ENCODE measurements at regions not wholly inside any gene's neighbourhood (a gene's known extent, or its start where the extent isn't known, plus 50 kb on each side); places are given as distances from the start of the nearest gene placed in this dataset.
A peak's percentile ranks its signal among the peaks of the same experiment; 100 is the strongest.

DNA sequence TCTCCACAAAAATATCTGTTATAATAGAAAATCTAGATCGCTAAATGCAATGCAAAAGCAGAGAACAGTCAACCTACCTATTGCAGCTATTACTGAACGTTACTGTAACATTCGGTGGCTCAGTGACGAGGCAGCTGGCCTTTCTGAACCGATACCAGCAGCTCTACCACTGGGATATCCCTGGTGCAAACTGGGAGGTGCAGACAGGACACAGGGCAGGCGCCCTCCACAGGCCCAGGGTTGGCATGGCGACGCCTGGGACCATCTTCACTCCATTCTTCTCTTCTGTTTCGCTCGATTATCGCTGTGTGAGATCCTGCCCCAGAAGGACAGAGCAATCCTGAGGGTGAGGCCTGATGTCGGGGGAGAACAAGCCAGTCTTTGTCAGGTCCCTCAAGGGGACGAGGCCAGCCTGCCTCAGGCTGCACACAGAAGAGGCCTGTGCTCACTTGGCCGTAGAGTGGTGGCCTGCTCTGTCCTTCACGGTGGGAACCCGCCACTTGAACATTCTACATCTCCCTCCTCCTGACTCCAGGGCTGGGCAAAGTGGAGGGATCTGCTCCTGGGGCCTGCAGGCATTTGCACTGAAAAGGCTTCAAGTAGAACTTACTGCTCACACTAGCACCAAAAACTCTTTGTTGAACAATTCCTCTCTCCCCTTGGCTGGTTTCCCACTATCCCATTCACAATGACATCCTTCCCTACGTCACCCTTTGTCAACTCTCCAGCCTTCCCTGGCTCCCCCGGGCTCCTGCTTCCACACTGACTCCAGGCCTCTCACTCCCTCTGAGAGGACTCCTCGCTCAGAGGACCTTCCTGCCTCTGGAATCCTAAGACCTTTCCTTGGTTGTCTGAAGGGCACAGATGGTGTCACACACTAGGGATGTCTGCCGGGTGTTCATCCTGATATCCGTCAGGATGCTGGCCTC lies 49.7 kb downstream of the CYRIA start:
- no peak for DNase-seq (ENCODE audit: low read depth in 2 of 2)

- no peak for DNase-seq (ENCODE audit: low read depth in 2 of 2)
These were observed 50.4 kb downstream of the CYRIA start for GRCh38 chr2:16615246-16615645.

GRCh38 chr2:16614314-16614860 lies 51.2 kb downstream of the CYRIA start:
- DNase-seq (ENCODE audit: low read depth in 2 of 2) = no peak

DNA sequence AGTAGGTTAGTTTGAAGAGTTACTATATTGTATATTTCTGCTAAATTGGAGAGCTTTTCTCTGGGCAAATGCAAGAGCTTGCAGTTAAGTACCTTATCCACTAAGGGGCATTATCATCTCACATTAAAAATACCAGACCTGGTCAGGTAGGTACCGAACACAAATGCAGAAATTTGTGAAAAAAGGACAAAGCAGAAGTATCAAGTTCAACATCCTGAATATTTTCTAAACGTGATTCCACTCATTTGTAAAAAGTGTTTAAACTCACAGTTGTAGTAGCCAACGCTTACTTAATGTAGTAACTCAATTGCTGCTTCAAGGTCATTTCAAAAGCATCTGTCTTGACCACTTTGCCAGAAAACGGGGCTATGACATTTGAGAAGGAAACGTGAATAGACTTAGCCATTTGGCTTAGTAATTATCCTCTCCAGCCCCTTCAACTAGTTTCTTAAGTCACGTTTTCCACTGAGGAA lies 52.1 kb downstream of the CYRIA start:
- no peak for DNase-seq (ENCODE audit: low read depth in 2 of 2)

DNA sequence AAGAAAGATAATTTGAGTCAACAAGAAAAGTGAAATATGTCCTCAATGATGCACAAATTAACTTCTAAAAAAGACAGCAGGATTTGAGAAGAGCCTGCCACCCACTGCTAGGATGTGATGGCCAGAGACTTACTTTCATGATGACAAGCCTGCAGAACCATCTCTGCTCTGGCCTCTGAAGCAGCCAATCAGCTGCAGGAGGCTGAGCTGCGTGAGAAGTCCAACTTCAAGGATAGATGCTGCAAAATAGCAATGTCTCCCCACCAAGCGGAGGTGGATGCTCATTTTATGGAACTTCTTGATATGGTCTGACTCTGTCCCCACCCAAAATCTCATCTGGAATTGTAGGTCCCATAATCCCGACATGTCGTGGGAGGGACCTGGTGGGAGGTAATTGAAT lies 53.1 kb downstream of the CYRIA start:
- no peak for DNase-seq (ENCODE audit: low read depth in 2 of 2)

- no peak for DNase-seq (ENCODE audit: low read depth in 2 of 2)
These were observed 55.8 kb downstream of the CYRIA start for GRCh38 chr2:16609786-16610185.

DNA sequence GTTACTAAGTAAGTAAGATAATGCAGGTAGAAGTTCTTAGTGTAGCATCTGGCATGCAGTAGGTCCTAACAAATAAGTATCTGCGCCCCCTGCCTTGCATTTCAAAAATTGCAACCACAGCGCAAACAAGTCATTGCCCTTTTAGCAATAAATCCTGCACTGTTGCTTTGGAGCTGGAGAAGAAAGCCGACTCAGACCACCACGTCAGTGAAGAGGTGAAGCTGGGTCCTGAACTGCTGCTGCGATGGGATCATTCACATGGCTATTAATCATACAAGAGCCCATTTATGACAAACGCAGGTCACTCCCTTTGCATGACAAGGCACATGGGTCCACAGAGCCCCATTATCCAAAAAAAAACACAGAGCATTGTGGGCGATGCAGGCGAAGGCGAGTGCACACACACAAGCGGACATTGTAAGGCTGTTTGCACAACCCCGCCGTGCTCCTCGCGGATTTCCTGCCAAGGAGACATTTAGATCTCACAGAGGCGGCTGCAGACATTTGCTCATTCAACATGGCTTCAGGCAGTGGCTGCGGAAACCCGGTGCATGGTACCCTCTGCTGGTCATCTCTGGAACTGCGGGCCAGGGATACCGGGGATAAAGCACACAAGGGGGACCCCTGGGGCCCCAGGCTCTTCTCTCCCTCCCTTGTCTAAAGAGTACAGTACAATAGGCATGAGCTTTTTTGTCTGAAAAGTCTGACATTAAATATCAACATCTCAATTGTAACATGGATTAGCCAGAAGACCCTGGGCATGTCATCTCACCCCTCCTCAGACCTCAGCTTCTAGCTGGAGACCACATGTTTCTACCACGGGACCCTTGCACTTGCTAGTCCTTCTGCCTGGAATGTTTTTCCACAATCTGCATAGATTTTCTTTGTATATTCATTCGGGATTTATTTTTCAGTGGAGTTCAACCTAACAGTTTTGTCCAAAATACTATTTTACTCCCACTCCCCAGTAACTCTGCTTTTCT lies 56.7 kb downstream of the CYRIA start:
- DNase-seq (ENCODE audit: low read depth in 2 of 2) = peak; percentile 66 to 67

DNA sequence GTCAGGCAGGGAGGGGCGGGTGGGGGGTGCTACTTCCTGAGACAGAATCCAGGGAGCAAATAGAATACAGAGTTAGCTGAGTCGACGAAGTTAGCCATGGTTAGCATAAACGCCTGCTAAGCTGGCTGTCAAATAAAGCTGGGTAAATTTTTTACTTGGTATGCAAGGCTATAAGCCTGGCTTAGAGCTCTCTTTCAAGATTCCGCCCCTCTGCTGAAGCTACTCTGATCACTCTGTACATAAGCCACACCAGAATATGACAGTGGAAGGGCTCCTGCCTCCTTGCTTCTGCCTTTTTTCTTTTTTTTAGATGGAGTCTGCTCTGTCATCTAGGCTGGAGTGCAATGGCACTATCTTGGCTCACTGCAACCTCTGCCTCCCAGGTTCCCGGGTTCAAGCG lies 58.3 kb downstream of the CYRIA start:
- no peak for DNase-seq (ENCODE audit: low read depth in 2 of 2)

DNA sequence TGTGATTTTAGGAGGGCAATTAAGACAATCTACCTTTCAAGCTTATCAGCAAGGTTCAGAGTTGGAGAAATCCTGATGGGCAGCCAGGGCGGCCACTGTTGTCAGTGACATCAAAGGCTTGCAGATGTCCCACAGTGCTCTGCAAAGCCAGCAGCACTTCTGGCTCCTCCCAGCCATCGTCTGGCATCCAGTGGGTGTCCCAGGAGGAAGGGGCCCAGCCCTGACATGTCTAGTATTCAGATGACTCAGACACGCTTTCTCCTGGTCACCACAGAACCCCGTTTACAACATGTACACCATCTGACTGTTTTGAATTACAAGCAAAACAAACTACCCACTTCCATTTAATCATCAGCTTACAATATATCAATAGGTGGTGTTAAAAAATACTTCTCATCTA lies 61.4 kb downstream of the CYRIA start:
- DNase-seq (ENCODE audit: low read depth in 2 of 2) = no peak

DNA sequence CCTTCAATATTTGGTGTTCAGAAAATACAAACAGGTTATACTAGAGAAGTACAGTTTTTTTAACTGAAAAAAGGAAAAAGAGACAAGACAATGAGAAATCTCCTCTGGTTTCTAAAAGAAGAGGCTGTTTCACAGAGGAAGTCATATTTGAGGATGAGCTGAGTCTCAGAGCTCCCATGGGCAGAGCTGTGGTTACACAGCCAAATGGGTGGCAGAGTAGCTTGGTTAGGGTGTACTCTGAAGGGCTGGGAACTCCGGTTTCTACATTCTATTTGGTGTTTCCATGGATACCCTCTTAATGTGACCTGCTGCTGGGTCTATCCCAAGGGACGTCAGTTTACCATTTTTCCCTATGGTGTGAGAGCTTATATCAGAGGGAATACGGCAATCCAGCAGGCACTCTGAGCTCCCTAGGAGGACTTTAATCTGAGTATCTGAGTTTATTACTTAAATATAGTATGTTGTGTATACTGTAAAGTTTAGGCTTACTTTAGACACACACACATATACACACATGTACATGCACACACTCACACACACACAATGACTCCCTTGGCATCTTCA lies 74.2 kb downstream of the CYRIA start:
- no peak for DNase-seq (ENCODE audit: low read depth in 2 of 2)

GRCh38 chr2:16589465-16589864 lies 76.2 kb downstream of the CYRIA start:
- DNase-seq (ENCODE audit: low read depth in 2 of 2) = no peak

- no peak for DNase-seq (ENCODE audit: low read depth in 2 of 2)
These were observed 77.1 kb downstream of the CYRIA start for GRCh38 chr2:16588565-16588964.

- no peak for DNase-seq (ENCODE audit: low read depth in 2 of 2)
These were observed 78.0 kb downstream of the CYRIA start for GRCh38 chr2:16587601-16588000.

GRCh38 chr2:16584824-16585540 lies 80.7 kb downstream of the CYRIA start:
- no peak for DNase-seq (ENCODE audit: low read depth in 2 of 2)

- no peak for DNase-seq (ENCODE audit: low read depth in 2 of 2)
These were observed 81.5 kb downstream of the CYRIA start for GRCh38 chr2:16584084-16584483.

GRCh38 chr2:16581241-16581640 lies 84.4 kb downstream of the CYRIA start:
- no peak for DNase-seq (ENCODE audit: low read depth in 2 of 2)

DNA sequence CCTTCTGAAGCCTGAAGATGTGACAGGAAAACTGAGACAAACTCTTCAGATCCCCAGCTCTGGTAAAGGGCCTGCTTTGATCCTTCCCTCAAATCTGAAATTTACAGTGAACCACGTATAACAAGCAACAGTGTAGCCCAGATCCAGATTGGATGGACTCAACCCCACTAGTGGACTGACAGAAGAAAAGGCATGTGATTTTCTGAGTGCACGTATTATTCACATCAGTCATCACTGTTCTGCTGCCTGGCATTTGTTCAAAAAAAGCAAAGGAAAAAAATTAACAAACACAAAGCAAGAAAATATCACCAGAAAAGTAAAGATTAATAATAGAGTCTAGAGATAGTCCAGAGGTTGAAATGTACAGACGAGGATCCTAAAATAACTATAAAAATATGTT lies 87.6 kb downstream of the CYRIA start:
- no peak for DNase-seq (ENCODE audit: low read depth in 2 of 2)

- DNase-seq (ENCODE audit: low read depth in 2 of 2) = no peak
These were observed 95.1 kb downstream of the CYRIA start for GRCh38 chr2:16570516-16570915.

- DNase-seq (ENCODE audit: low read depth in 2 of 2) = no peak
These were observed 96.4 kb downstream of the CYRIA start for GRCh38 chr2:16568998-16569784.

DNA sequence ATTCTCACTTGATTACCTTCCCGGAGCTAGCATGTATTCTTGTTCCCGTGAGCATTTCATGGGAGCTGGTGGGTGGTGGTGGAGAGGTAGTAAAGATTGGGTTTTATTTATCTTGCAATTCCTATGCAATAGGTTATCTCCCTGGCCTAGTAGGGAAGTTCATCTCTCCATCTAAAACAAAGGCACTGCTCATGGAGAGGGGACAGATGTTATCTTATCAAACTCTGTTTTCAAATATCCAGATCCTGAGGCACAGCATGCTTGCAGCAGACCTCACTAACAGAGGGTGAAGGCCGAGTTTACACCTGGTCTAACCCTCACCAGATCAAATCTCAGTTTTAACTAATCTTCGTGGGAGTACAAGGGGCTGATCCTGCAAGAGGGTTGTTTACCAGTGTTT lies 98.9 kb downstream of the CYRIA start:
- DNase-seq (ENCODE audit: low read depth in 2 of 2) = no peak
